ENCODE measurements at regions not wholly inside any gene's neighbourhood (a gene's known extent, or its start where the extent isn't known, plus 50 kb on each side); places are given as distances from the start of the nearest gene placed in this dataset.

DNA sequence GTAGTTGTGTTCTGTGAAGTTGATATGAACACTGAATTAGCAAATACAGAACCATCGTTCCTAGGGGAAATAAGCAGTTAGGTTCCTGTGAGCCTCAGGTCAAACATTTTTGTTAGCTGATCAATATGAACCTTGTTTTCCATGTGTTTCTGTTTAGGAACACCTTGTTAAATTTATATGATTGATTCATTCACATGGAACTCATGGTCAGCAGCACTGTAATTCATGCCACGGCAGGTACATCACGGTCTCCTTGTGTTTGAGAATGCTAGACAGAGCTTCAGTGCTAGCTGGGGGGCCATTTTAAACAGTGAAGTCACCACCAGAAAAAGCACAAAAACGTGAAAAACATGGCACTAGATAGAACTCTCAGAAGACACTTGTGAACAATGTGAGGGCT, 62.2 kb downstream of the MYCN start:
- TF ChIP-seq, protein P1, sequence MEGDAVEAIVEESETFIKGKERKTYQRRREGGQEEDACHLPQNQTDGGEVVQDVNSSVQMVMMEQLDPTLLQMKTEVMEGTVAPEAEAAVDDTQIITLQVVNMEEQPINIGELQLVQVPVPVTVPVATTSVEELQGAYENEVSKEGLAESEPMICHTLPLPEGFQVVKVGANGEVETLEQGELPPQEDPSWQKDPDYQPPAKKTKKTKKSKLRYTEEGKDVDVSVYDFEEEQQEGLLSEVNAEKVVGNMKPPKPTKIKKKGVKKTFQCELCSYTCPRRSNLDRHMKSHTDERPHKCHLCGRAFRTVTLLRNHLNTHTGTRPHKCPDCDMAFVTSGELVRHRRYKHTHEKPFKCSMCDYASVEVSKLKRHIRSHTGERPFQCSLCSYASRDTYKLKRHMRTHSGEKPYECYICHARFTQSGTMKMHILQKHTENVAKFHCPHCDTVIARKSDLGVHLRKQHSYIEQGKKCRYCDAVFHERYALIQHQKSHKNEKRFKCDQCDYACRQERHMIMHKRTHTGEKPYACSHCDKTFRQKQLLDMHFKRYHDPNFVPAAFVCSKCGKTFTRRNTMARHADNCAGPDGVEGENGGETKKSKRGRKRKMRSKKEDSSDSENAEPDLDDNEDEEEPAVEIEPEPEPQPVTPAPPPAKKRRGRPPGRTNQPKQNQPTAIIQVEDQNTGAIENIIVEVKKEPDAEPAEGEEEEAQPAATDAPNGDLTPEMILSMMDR (conservative IDR thresholded peaks at IDR 0.05; ENCODE audit: control insufficient read depth, insufficient read depth, low read depth, low read length) = no peak
- no peak overlapping the region for H3K4me3 ChIP-seq (ENCODE audit: control insufficient read depth, low read depth, low read length)
- DNase-seq (ENCODE audit: low read depth) = no peak

DNA sequence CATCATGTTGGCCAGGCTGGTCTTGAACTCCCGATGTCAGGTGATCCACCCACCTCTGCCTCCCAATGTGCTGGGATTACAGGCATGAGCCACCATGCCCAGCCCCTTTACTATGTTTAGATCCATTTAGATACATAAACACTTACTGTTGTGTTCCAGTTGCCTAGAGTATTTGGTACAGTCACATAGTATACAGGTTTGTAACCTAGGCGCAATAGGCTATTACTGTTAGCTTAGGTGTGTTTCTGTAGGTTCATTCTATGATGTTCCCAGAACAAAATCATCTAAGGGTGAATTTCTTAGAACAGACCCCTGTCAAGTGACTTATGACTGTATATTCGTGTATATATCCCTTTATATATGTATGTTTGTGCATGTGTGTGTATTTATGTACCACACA, 61.8 kb downstream of the MYCN start:
- no peak overlapping the region for H3K4me3 ChIP-seq (ENCODE audit: control insufficient read depth, low read depth, low read length)
- DNase-seq (ENCODE audit: low read depth) = no peak
- TF ChIP-seq, protein P1 (conservative IDR thresholded peaks at IDR 0.05; ENCODE audit: control insufficient read depth, insufficient read depth, low read depth, low read length) = no peak

DNA sequence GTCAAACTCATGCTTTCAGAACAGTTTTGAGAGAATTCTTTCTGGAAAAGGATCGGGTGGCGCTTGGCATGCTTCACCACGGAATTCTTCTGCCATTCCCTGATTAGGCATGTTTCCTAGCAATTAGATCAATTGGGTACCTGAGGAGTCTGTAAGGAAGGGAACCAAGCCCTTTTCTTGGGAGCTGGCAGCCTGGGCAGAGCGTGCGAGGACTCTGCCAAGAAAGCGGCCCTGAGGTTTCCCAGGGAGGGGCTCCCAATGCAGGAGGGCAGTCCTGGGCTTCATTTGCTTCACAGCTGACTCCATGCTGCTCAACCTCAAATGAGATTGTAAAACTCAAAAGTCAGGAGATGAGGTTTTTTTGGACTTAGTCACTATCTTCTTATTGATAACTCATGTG, 60.3 kb downstream of the MYCN start:
- H3K4me3 ChIP-seq (ENCODE audit: control insufficient read depth, low read depth, low read length) = no peak overlapping the region
- DNase-seq (ENCODE audit: low read depth) = no peak
- TF ChIP-seq, protein P1 (conservative IDR thresholded peaks at IDR 0.05; ENCODE audit: control insufficient read depth, insufficient read depth, low read depth, low read length) = no peak

GRCh38 chr2:15999596-16000469, 59.5 kb downstream of the MYCN start:
- TF ChIP-seq, protein P1 (conservative IDR thresholded peaks at IDR 0.05; ENCODE audit: control insufficient read depth, insufficient read depth, low read depth, low read length) = no peak
- DNase-seq (ENCODE audit: low read depth) = no peak
- no peak overlapping the region for H3K4me3 ChIP-seq (ENCODE audit: control insufficient read depth, low read depth, low read length)

GRCh38 chr2:15997728-15998280, 57.5 kb downstream of the MYCN start:
- TF ChIP-seq, protein P1 (conservative IDR thresholded peaks at IDR 0.05; ENCODE audit: control insufficient read depth, insufficient read depth, low read depth, low read length) = no peak
- no peak for DNase-seq (ENCODE audit: low read depth)
- no peak overlapping the region for H3K4me3 ChIP-seq (ENCODE audit: control insufficient read depth, low read depth, low read length)

GRCh38 chr2:15996536-15997423, 56.4 kb downstream of the MYCN start:
- TF ChIP-seq, protein P1 (conservative IDR thresholded peaks at IDR 0.05; ENCODE audit: control insufficient read depth, insufficient read depth, low read depth, low read length) = no peak
- DNase-seq (ENCODE audit: low read depth) = no peak
- H3K4me3 ChIP-seq (ENCODE audit: control insufficient read depth, low read depth, low read length) = no peak overlapping the region
